H9 (cell line): ENCODE measurements at regions not wholly inside any gene's neighbourhood (a gene's known extent, or its start where the extent isn't known, plus 50 kb on each side); places are given as distances from the start of the nearest gene placed in this dataset.

Experiments used
- DNase-seq: peaks from one replicate; pipeline ENCODE4 v3.0.0-alpha.2; 2017
- H2AFZ ChIP-seq: one replicate; pipeline ENCODE4 v1.6.1; 2013; ENCODE audit warnings: mild to moderate bottlenecking, low read length, control low read depth, moderate library complexity
- H2AK5ac ChIP-seq: 2 replicates; pipeline ENCODE4 v1.6.1; 2013; ENCODE audit warnings: low read length, control low read depth, mixed read lengths; ENCODE audit not compliant: insufficient read length
- H2BK120ac ChIP-seq: one replicate; pipeline ENCODE4 v1.6.1; 2013; ENCODE audit warnings: low read depth, mild to moderate bottlenecking, low read length, control low read depth, inconsistent platforms; ENCODE audit not compliant: poor library complexity, severe bottlenecking
- H2BK12ac ChIP-seq: 2 replicates; pipeline ENCODE4 v1.6.1; 2013; ENCODE audit warnings: low read length, control low read depth, mixed read lengths, low read depth; ENCODE audit not compliant: insufficient read length
- H2BK15ac ChIP-seq: 2 replicates; pipeline ENCODE4 v1.6.1; 2013; ENCODE audit warnings: low read depth, low read length, control low read depth
- H2BK20ac ChIP-seq: one replicate; pipeline ENCODE4 v1.6.1; 2013; ENCODE audit warnings: low read depth, mild to moderate bottlenecking, low read length, control low read depth, inconsistent platforms; ENCODE audit not compliant: poor library complexity, severe bottlenecking
- H2BK5ac ChIP-seq: 2 replicates; pipeline ENCODE4 v1.6.1; 2013; ENCODE audit warnings: low read length, control low read depth, mixed read lengths; ENCODE audit not compliant: insufficient read length
- H3K14ac ChIP-seq: 2 replicates; pipeline ENCODE4 v1.6.1; 2013; ENCODE audit warnings: low read length, control low read depth; ENCODE audit not compliant: insufficient read depth
- H3K18ac ChIP-seq: 2 replicates; pipeline ENCODE4 v1.6.1; 2013; ENCODE audit warnings: low read depth, mild to moderate bottlenecking, mixed read lengths, low read length, control low read depth; ENCODE audit not compliant: insufficient read length
- H3K23ac ChIP-seq: 2 replicates; pipeline ENCODE4 v1.6.1; 2013; ENCODE audit warnings: low read length, control low read depth, mixed read lengths, low read depth; ENCODE audit not compliant: insufficient read length
- H3K23me2 ChIP-seq: 2 replicates; pipeline ENCODE4 v1.6.1; 2013; ENCODE audit warnings: low read depth, mild to moderate bottlenecking, mixed read lengths, low read length, control low read depth; ENCODE audit not compliant: insufficient read length, poor library complexity, severe bottlenecking
- H3K27ac ChIP-seq: 2 replicates; pipeline ENCODE4 v1.5.1; 2013; ENCODE audit warnings: low read length, control low read depth, mixed read lengths, low read depth; ENCODE audit not compliant: insufficient read length
- H3K27me3 ChIP-seq: 2 replicates; pipeline ENCODE4 v1.6.1; 2013; ENCODE audit warnings: low read length, control low read depth, inconsistent platforms; ENCODE audit not compliant: insufficient read depth
- H3K4ac ChIP-seq: 2 replicates; pipeline ENCODE4 v1.6.1; 2013; ENCODE audit warnings: low read depth, mild to moderate bottlenecking, control low read depth, inconsistent platforms, low read length, moderate library complexity
- H3K4me1 ChIP-seq: 2 replicates; pipeline ENCODE4 v1.6.1; 2013; ENCODE audit warnings: low read length, control low read depth, inconsistent platforms; ENCODE audit not compliant: insufficient read depth
- H3K4me2 ChIP-seq: 2 replicates; pipeline ENCODE4 v1.6.1; 2013; ENCODE audit warnings: low read length, control low read depth, mixed read lengths; ENCODE audit not compliant: insufficient read length, insufficient read depth
- H3K56ac ChIP-seq: 2 replicates; pipeline ENCODE4 v1.6.1; 2013; ENCODE audit warnings: low read depth, mild to moderate bottlenecking, mixed read lengths, low read length, control low read depth; ENCODE audit not compliant: insufficient read length
- H3K79me1 ChIP-seq: 2 replicates; pipeline ENCODE4 v1.6.1; 2013; ENCODE audit warnings: low read depth, mild to moderate bottlenecking, moderate library complexity, low read length, control low read depth, inconsistent platforms; ENCODE audit not compliant: insufficient read depth, poor library complexity, severe bottlenecking
- H3K79me2 ChIP-seq: 2 replicates; pipeline ENCODE4 v1.6.1; 2013; ENCODE audit warnings: low read length, control low read depth, inconsistent platforms; ENCODE audit not compliant: insufficient read depth
- H3K9ac ChIP-seq: 2 replicates; pipeline ENCODE4 v1.6.1; 2013; ENCODE audit warnings: low read length, control low read depth, mixed read lengths; ENCODE audit not compliant: insufficient read length; ENCODE audit errors: extremely low read depth
- H3K9me3 ChIP-seq: one replicate; pipeline ENCODE4 v1.6.1; 2013; ENCODE audit warnings: low read depth, low read length, inconsistent platforms; ENCODE audit not compliant: control insufficient read depth
- H3T11ph ChIP-seq: one replicate; pipeline ENCODE4 v1.6.1; 2013; ENCODE audit warnings: mild to moderate bottlenecking, low read length, control low read depth, inconsistent platforms
- H4K20me1 ChIP-seq: one replicate; pipeline ENCODE4 v1.6.1; 2013; ENCODE audit not compliant: control insufficient read depth, insufficient read length, insufficient read depth
- H4K5ac ChIP-seq: 2 replicates; pipeline ENCODE4 v1.6.1; 2013; ENCODE audit warnings: low read depth, mild to moderate bottlenecking, mixed read lengths, low read length, control low read depth; ENCODE audit not compliant: insufficient read length
- H4K8ac ChIP-seq: replicated peaks from 2 replicates; pipeline ENCODE4 v1.6.1; 2013; ENCODE audit warnings: low read length, control low read depth, mixed read lengths, low read depth; ENCODE audit not compliant: insufficient read length
- H4K91ac ChIP-seq: 2 replicates; pipeline ENCODE4 v1.6.1; 2013; ENCODE audit warnings: low read depth, mild to moderate bottlenecking, moderate library complexity, mixed read lengths, low read length, control low read depth; ENCODE audit not compliant: insufficient read length
- H3K27ac Mint-ChIP-seq, 3 experiments: 2 replicates in 2 of 3; 3 replicates in 1 of 3; pipeline ENCODE4 v1.8.0; 2020 to 2021; ENCODE audit warnings: mixed read lengths in 3 of 3, mild to moderate bottlenecking in 1 of 3, moderate library complexity in 1 of 3
- H3K27me3 Mint-ChIP-seq: 2 replicates; pipeline ENCODE4 v1.8.0; 2021; ENCODE audit warnings: low read depth, mild to moderate bottlenecking, moderate library complexity, mixed read lengths
- H3K36me3 Mint-ChIP-seq, 3 experiments: 2 replicates in 2 of 3; 3 replicates in 1 of 3; pipeline ENCODE4 v1.8.0; 2020 to 2021; ENCODE audit warnings: low read depth in 3 of 3, mixed read lengths in 3 of 3; ENCODE audit not compliant: insufficient read depth in 1 of 3
- H3K4me1 Mint-ChIP-seq, 2 experiments: 2 replicates each; pipeline ENCODE4 v1.8.0; 2020; ENCODE audit warnings: mixed read lengths in 2 of 2
- H3K4me3 Mint-ChIP-seq, 2 experiments: 2 replicates in 1 of 2; 3 replicates in 1 of 2; pipeline ENCODE4 v1.8.0; 2020 to 2021; ENCODE audit warnings: mild to moderate bottlenecking in 2 of 2, mixed read lengths in 2 of 2, moderate library complexity in 1 of 2
- H3K9me3 Mint-ChIP-seq, 2 experiments: 2 replicates in 1 of 2; 3 replicates in 1 of 2; pipeline ENCODE4 v1.8.0; 2020; ENCODE audit warnings: mild to moderate bottlenecking in 2 of 2, mixed read lengths in 2 of 2, moderate library complexity in 1 of 2
- TF ChIP-seq, protein P1 (sequence below): fragments of 200-600 bp; sonication (generic); conservative IDR thresholded peaks from 3 replicates; pipeline ENCODE4 v1.8.0; 2021; ENCODE audit warnings: antibody characterized with exemption, mild to moderate bottlenecking

DNA sequence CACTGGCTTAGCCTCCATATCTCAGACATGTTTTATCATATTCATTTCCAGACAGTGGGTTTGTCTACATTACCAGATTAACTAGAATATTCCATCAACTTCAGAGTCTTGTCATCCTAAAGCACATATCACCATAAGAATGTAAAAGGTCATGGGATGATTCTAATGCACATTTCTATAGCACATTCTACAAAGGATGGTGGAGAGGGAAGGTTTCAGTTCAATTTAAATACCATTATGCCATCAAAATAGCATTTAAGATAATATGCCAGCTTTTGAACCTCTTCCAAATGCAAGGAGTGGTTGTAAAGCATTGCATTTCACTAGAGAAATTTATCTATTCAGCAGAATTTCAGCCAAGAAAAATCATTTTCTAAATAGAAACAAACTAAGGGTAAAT, 970.5 kb downstream of the TTLL7 start:
- no peak overlapping the region for H3K14ac ChIP-seq
- Mint-ChIP-seq H3K4me3 (no peak overlapping the region), H3K36me3 (peaks cover 16 to 30% (median 28%) of the 10 kb centered on the region in 3 experiments), H3K9me3 (peaks cover 19 to 20% of the 10 kb centered on the region in 2 experiments), H3K4me1 (peaks cover 27 to 37% of the 10 kb centered on the region in 2 experiments), H3K27ac (no peak overlapping the region), H3K27me3 (no peaks in the 10 kb centered on the region)
- H2BK5ac ChIP-seq, result no peak overlapping the region
- H2BK12ac ChIP-seq, result no peak overlapping the region
- H3K27ac ChIP-seq, result no peak overlapping the region
- H3K9me3 ChIP-seq, result no peaks in the 10 kb centered on the region
- H3K23ac ChIP-seq, result no peak overlapping the region
- H4K8ac ChIP-seq, result no peak overlapping the region
- peaks cover 3% of the 10 kb centered on the region for H3K79me1 ChIP-seq
- no peaks in the 10 kb centered on the region for H3K79me2 ChIP-seq
- H2BK120ac ChIP-seq, result no peak overlapping the region
- H2AFZ ChIP-seq, result no peak overlapping the region
- H3K18ac ChIP-seq, result no peak overlapping the region
- no peak overlapping the region for H3K56ac ChIP-seq
- TF ChIP-seq, protein P1, sequence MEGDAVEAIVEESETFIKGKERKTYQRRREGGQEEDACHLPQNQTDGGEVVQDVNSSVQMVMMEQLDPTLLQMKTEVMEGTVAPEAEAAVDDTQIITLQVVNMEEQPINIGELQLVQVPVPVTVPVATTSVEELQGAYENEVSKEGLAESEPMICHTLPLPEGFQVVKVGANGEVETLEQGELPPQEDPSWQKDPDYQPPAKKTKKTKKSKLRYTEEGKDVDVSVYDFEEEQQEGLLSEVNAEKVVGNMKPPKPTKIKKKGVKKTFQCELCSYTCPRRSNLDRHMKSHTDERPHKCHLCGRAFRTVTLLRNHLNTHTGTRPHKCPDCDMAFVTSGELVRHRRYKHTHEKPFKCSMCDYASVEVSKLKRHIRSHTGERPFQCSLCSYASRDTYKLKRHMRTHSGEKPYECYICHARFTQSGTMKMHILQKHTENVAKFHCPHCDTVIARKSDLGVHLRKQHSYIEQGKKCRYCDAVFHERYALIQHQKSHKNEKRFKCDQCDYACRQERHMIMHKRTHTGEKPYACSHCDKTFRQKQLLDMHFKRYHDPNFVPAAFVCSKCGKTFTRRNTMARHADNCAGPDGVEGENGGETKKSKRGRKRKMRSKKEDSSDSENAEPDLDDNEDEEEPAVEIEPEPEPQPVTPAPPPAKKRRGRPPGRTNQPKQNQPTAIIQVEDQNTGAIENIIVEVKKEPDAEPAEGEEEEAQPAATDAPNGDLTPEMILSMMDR, result no peak
- H3K23me2 ChIP-seq, result no peaks in the 10 kb centered on the region
- no peak overlapping the region for H2AK5ac ChIP-seq
- no peak overlapping the region for H4K91ac ChIP-seq
- no peak overlapping the region for H3T11ph ChIP-seq
- no peak overlapping the region for H3K4me2 ChIP-seq
- H3K4ac ChIP-seq, result no peak overlapping the region
- H3K4me1 ChIP-seq, result peaks cover 2% of the 10 kb centered on the region; the same call in 1 of the 2 replicates
- no peak for DNase-seq
- no peak overlapping the region for H2BK20ac ChIP-seq
- no peaks in the 10 kb centered on the region for H4K20me1 ChIP-seq
- no peaks in the 10 kb centered on the region for H3K27me3 ChIP-seq
- no peak overlapping the region for H4K5ac ChIP-seq
- no peak overlapping the region for H3K9ac ChIP-seq
- H2BK15ac ChIP-seq, result no peak overlapping the region
